Left ventricle myocardium inferior (tissue), 1 donor: ENCODE measurements at regions not wholly inside any gene's neighbourhood (a gene's known extent, or its start where the extent isn't known, plus 50 kb on each side); places are given as distances from the start of the nearest gene placed in this dataset.

ENCODE experiments used
- DNase-seq: peaks from one replicate; pipeline ENCODE4 v3.0.0-alpha.2; 2020
- H3K27ac ChIP-seq: fragments of 200-600 bp; replicated peaks from 2 replicates; pipeline ENCODE4 v1.8.0; 2021
- H3K27me3 ChIP-seq: fragments of 200-600 bp; 2 replicates; pipeline ENCODE4 v1.8.0; 2021; ENCODE audit warnings: low read depth
- H3K36me3 ChIP-seq: fragments of 200-600 bp; 2 replicates; pipeline ENCODE4 v1.8.0; 2021
- H3K4me1 ChIP-seq: fragments of 200-600 bp; 2 replicates; pipeline ENCODE4 v1.8.0; 2021
- H3K4me3 ChIP-seq: fragments of 200-600 bp; 2 replicates; pipeline ENCODE4 v1.8.0; 2021; ENCODE audit warnings: mild to moderate bottlenecking, moderate library complexity
- H3K9me3 ChIP-seq: fragments of 200-600 bp; replicated peaks from 2 replicates; pipeline ENCODE4 v1.8.0; 2021
- intact Hi-C: fragments of 100-400 bp; cut with micrococcal nuclease; formaldehyde crosslinking; loops from one replicate; pipeline ENCODE4 v1.11.0; 2022
- TF ChIP-seq, protein P1 (sequence below): fragments of 200-600 bp; IDR thresholded peaks from 2 replicates; pipeline ENCODE4 v1.8.0; 2021; ENCODE audit warnings: antibody characterized with exemption, mild to moderate bottlenecking, borderline replicate concordance
- donor health status: DM: no; HTN: yes; CAD: no; lungs with severe emphysema.

DNA sequence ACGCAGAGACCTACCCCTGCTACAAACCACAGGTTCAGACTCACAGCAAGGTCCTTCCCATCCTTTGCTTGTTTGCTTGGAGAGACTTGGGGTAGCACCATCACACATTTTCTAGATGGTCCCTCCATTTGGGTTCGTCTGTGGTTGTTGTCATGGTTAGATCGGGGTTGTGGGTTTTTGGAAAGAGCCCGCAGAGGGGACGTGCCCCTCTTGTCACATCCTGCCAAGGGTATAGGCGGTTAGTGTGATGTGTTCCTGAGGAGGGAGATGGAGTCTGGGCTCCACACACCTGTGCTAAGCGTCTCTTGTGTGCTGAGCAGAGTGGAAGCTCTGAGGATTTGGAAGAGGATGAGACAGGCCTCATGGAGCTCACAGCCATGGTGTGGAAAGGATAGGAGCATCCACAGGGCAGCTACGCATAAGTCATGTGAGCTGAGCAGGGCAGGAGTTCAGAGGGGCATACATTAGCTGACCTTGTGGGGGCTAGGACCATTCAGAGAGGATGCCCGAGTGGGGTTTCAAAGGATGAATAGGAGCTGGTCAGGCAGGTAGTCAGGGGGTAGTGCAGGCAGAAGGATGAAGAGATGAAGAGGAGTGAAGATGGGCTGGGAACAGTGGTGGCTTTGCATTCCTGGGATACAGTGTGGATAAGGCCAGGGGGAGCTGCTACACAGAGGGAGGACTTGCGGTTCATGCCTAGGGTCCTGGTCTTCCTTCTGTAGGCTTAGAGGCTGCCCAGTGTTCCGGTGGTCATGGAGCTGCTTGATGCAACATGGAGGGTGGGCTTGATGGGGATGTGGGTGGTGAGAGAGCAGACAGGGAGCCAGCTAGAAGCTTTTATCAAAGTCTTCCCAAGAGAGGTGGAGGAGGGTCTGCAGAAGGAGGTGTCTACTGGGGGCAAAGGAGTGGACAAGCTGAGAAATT is 62.9 kb downstream of the ACKR3 start:
- peak overlapping the region; percentile 60 for H3K27ac ChIP-seq
- no peak overlapping the region for H3K4me3 ChIP-seq
- no peaks in the 10 kb centered on the region for H3K9me3 ChIP-seq
- TF ChIP-seq, protein P1, sequence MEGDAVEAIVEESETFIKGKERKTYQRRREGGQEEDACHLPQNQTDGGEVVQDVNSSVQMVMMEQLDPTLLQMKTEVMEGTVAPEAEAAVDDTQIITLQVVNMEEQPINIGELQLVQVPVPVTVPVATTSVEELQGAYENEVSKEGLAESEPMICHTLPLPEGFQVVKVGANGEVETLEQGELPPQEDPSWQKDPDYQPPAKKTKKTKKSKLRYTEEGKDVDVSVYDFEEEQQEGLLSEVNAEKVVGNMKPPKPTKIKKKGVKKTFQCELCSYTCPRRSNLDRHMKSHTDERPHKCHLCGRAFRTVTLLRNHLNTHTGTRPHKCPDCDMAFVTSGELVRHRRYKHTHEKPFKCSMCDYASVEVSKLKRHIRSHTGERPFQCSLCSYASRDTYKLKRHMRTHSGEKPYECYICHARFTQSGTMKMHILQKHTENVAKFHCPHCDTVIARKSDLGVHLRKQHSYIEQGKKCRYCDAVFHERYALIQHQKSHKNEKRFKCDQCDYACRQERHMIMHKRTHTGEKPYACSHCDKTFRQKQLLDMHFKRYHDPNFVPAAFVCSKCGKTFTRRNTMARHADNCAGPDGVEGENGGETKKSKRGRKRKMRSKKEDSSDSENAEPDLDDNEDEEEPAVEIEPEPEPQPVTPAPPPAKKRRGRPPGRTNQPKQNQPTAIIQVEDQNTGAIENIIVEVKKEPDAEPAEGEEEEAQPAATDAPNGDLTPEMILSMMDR, result no peak
- DNase-seq, result no peak
- intact Hi-C loops, result no loop called here
- H3K36me3 ChIP-seq, result no peaks in the 10 kb centered on the region
- H3K27me3 ChIP-seq, result no peaks in the 10 kb centered on the region
- peaks cover 28% of the 10 kb centered on the region for H3K4me1 ChIP-seq

DNA sequence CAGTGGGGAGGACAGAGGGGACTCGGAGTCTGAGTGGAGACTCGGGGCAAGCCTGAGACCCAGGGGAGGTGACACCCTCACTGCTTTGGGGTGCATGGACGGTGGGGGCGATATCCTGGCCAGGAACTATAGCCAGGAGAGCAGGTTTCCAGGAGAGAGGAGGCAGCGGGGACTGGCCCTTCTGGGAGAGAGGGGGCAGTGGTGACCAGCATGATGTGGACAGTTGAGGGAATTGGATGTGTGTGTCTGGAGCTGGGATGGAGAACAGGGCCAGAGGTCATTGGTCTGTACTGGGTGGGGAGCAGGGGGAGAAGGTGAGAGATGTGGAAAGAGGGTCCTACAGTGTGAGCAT is 63.6 kb downstream of the ACKR3 start:
- intact Hi-C loops, result no loop called here

DNA sequence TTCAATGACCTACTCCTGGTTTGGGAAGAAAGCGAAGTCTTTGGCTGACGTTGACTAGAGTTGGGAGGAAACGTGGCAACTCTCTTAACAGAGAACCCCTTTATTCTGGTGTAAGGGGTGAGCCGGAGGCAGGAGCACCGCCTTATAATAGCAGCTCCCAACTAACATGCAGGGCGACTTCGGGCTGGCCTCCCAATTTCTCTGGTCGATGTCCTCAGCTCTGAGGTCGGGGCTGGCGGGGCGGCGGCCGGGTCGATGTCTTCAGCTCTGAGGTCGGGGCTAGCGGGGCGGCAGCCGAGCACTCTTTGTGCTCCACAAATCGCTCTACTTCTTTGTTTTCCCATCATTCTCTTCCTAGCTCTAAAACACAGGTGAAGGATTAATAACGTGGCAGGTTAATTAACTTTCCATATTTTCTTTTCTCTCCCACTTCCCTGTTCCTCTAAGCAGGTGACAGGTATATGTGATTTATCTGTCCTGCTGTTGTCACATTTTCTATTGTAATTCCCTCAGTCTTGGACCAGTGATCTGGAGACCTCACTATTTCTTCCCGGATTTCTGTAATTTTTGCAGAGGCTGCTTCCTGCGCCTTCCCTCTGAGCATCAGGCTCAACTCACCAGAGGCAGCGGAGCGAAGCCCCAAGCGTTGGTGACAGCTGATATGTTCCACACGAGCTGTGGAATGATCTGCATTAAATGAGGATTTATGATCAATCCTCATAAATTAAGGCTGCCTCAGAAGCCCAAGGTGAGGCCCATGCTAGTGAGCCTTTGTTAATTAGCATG is 64.3 kb downstream of the ACKR3 start:
- Histone ChIP-seq H3K9me3 (no peaks in the 10 kb centered on the region), H3K36me3 (no peaks in the 10 kb centered on the region), H3K27ac (no peak overlapping the region), H3K4me3 (no peak overlapping the region), H3K4me1 (peaks cover 28% of the 10 kb centered on the region), H3K27me3 (no peaks in the 10 kb centered on the region)
- intact Hi-C loops, result no loop called here
- no peak for DNase-seq
- TF ChIP-seq, protein P1, result no peak

More for the DNA sequence above, 63.6 kb downstream of the ACKR3 start:
- H3K36me3 ChIP-seq, result no peaks in the 10 kb centered on the region
- TF ChIP-seq, protein P1, result no peak
- no peak for DNase-seq
- no peaks in the 10 kb centered on the region for H3K9me3 ChIP-seq
- H3K27ac ChIP-seq, result no peak overlapping the region
- H3K4me1 ChIP-seq, result peaks cover 28% of the 10 kb centered on the region
- no peak overlapping the region for H3K4me3 ChIP-seq
- H3K27me3 ChIP-seq, result no peaks in the 10 kb centered on the region

DNA sequence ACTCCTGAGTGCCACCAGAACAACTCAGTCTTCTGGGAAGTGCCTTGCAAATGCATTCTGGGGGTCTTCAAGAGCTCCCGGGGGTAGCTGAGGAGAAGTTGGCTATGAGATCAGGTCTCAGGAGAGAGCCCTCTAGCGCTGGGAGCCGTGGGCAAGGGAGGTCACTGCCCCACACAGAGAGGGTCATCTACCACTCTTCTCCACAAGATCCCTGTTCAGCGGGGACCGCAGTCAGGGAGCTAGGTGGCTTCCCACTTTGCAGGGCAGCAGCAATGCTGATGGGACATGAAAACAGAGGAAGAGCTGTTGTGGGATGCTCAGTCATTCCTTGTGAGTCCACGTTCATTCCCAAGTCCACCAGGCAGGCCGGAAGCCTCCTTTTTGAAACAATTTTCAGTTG is 66.6 kb downstream of the ACKR3 start:
- H3K27ac ChIP-seq, result no peak overlapping the region
- no peaks in the 10 kb centered on the region for H3K27me3 ChIP-seq
- H3K4me3 ChIP-seq, result no peak overlapping the region
- intact Hi-C loops, result no loop called here
- no peak for DNase-seq
- H3K9me3 ChIP-seq, result peaks cover 10% of the 10 kb centered on the region
- no peaks in the 10 kb centered on the region for H3K36me3 ChIP-seq
- peaks cover 12% of the 10 kb centered on the region for H3K4me1 ChIP-seq
- TF ChIP-seq, protein P1, result no peak

DNA sequence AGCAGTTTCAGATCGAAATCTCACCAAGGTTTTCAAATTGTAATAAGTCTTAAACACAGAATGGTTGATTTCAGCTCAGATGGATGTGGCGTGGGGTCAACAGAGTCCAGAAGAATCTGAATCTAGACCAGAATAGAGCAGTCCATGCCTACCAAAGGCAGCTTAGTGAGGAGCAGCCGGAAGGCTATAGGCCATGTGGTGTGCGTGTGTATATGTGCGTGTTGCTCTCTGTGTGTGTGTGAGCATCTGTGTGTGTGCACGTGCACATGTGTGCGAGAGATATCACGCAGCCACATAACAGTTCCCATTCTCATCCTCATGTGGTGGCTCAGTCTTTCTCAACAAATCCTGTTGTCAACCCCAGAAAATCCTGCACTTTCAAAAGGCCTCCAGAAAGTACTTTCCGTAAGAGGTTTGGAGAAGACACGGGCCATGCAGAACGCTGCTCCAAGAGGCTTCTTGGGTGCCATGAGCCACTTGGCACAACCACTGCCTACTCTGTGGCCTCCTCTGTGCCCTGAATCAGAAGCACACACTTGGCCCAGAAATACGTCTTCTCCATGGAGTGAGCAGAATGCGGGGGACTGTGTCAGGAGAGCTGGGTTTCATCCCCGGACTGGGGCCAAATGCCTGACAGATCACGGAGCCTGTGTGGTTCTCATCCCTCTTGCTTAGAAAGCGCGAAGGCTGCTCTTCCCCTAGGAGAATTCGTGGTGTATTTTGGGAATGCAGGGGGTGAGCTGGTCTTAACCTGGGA is 67.3 kb downstream of the ACKR3 start:
- no peak overlapping the region for H3K27ac ChIP-seq
- H3K9me3 ChIP-seq, result peaks cover 16% of the 10 kb centered on the region
- H3K36me3 ChIP-seq, result no peaks in the 10 kb centered on the region
- no peaks in the 10 kb centered on the region for H3K27me3 ChIP-seq
- H3K4me1 ChIP-seq, result peaks cover 9% of the 10 kb centered on the region
- intact Hi-C loops, result no loop called here
- H3K4me3 ChIP-seq, result no peak overlapping the region
- DNase-seq, result no peak
- TF ChIP-seq, protein P1, result no peak
